ENCODE measurements at regions not wholly inside any gene's neighbourhood (a gene's known extent, or its start where the extent isn't known, plus 50 kb on each side); places are given as distances from the start of the nearest gene placed in this dataset.

GRCh38 chr2:136611451-136611850 is 153.9 kb upstream of the THSD7B start:
- H2BK15ac ChIP-seq (ENCODE audit: low read depth, low read length): no peak overlapping the region
- H4K8ac ChIP-seq (replicated peaks; ENCODE audit: insufficient read length, low read depth, low read length): no peak overlapping the region
- no peak overlapping the region for H4K91ac ChIP-seq (ENCODE audit: insufficient read length, low read depth, low read length)
- Mint-ChIP-seq H3K4me1 (no peaks in the 10 kb centered on the region), H3K27ac (no peak overlapping the region), H3K9me3 (no peaks in the 10 kb centered on the region; a peak in 1 of 5 replicates), H3K36me3 (ENCODE audit: insufficient read depth in 1 of 3, low read depth in 3 of 3) (no peaks in the 10 kb centered on the region), H3K27me3 (ENCODE audit: low read depth) (no peaks in the 10 kb centered on the region; the same call in none of the 2 replicates), H3K4me3 (no peak overlapping the region)
- H3K18ac ChIP-seq (ENCODE audit: insufficient read length, low read depth, low read length): no peak overlapping the region
- no peak overlapping the region for H2BK5ac ChIP-seq (ENCODE audit: insufficient read length, low read length)
- H3K27me3 ChIP-seq (ENCODE audit: insufficient read depth, low read length): no peaks in the 10 kb centered on the region
- DNase-seq: no peak
- H3K14ac ChIP-seq (ENCODE audit: insufficient read depth, low read length): no peak overlapping the region
- H3K9ac ChIP-seq (ENCODE audit: extremely low read depth, insufficient read length, low read length): no peak overlapping the region
- no peak overlapping the region for H3K27ac ChIP-seq (ENCODE audit: insufficient read length, low read depth, low read length)
- no peak overlapping the region for H3K56ac ChIP-seq (ENCODE audit: insufficient read length, low read depth, low read length)
- no peak overlapping the region for H3T11ph ChIP-seq (ENCODE audit: low read length)
- H3K4me1 ChIP-seq (ENCODE audit: insufficient read depth, low read length): no peaks in the 10 kb centered on the region
- H3K23me2 ChIP-seq (ENCODE audit: insufficient read length, low read depth, low read length, poor library complexity, severe bottlenecking): no peaks in the 10 kb centered on the region
- H3K79me2 ChIP-seq (ENCODE audit: insufficient read depth, low read length): no peaks in the 10 kb centered on the region
- WGBS (ENCODE audit: extremely low coverage, insufficient read length, low lambda C conversion rate): no CpG with 5 or more reads among the region's 1 CpG
- no peaks in the 10 kb centered on the region for H3K9me3 ChIP-seq (ENCODE audit: control insufficient read depth, low read depth, low read length)
- no peak overlapping the region for H3K4ac ChIP-seq (ENCODE audit: low read depth, low read length)
- no peak overlapping the region for H2BK12ac ChIP-seq (ENCODE audit: insufficient read length, low read depth, low read length)
- H4K20me1 ChIP-seq (ENCODE audit: control insufficient read depth, insufficient read depth, insufficient read length): no peaks in the 10 kb centered on the region
- no peak overlapping the region for H2BK120ac ChIP-seq (ENCODE audit: low read depth, low read length, poor library complexity, severe bottlenecking)
- H2AFZ ChIP-seq (ENCODE audit: low read length): no peak overlapping the region
- H3K79me1 ChIP-seq (ENCODE audit: insufficient read depth, low read depth, low read length, poor library complexity, severe bottlenecking): no peaks in the 10 kb centered on the region
- no peak for TF ChIP-seq CTCF (conservative IDR thresholded peaks at IDR 0.05)
- no peak overlapping the region for H3K23ac ChIP-seq (ENCODE audit: insufficient read length, low read depth, low read length)
- H3K4me2 ChIP-seq (ENCODE audit: insufficient read depth, insufficient read length, low read length): no peak overlapping the region
- no peak overlapping the region for H2BK20ac ChIP-seq (ENCODE audit: low read depth, low read length, poor library complexity, severe bottlenecking)
- no peak overlapping the region for H2AK5ac ChIP-seq (ENCODE audit: insufficient read length, low read length)
- H4K5ac ChIP-seq (ENCODE audit: insufficient read length, low read depth, low read length): no peak overlapping the region
